ENCODE measurements at regions not wholly inside any gene's neighbourhood (a gene's known extent, or its start where the extent isn't known, plus 50 kb on each side); places are given as distances from the start of the nearest gene placed in this dataset.

GRCh38 chr10:27319752-27320431 lies 79.3 kb upstream of the ACBD5 start:
- TF ChIP-seq PPARA (CRISPR knock-in tag; IDR thresholded peaks at IDR 0.05; ENCODE audit: borderline replicate concordance): no peak
- no peak for TF ChIP-seq ZC3H10 (CRISPR knock-in tag; IDR thresholded peaks at IDR 0.05)
- TF ChIP-seq ZFP30 (CRISPR knock-in tag; IDR thresholded peaks at IDR 0.05): no peak
- TF ChIP-seq ZNF8 (CRISPR knock-in tag; IDR thresholded peaks at IDR 0.05): no peak
- TF ChIP-seq ZNF565 (CRISPR knock-in tag; conservative IDR thresholded peaks at IDR 0.05; ENCODE audit: low read depth): no peak
- TF ChIP-seq ZNF70 (CRISPR knock-in tag; IDR thresholded peaks at IDR 0.05): no peak
- TF ChIP-seq CREB5 (CRISPR knock-in tag; IDR thresholded peaks at IDR 0.05; ENCODE audit: low read depth): no peak
- TF ChIP-seq SNAI2 (CRISPR knock-in tag; IDR thresholded peaks at IDR 0.05): no peak
- no peak for TF ChIP-seq PATZ1 (CRISPR knock-in tag; IDR thresholded peaks at IDR 0.05; ENCODE audit: borderline replicate concordance)
